Fibroblast of the aortic adventitia (primary cell): ENCODE measurements at regions not wholly inside any gene's neighbourhood (a gene's known extent, or its start where the extent isn't known, plus 50 kb on each side); places are given as distances from the start of the nearest gene placed in this dataset.

Experiments used
- DNase-seq: peaks from one replicate; pipeline ENCODE4 v3.0.0-alpha.2; 2010; ENCODE audit warnings: low read depth
- H3K4me3 ChIP-seq: 2 replicates; pipeline ENCODE4 v1.5.1; 2011; ENCODE audit warnings: low read depth, mild to moderate bottlenecking, control low read depth, low read length, moderate library complexity
- CTCF ChIP-seq: IDR thresholded peaks from 2 replicates; pipeline ENCODE4 v1.5.1; 2011; ENCODE audit warnings: mild to moderate bottlenecking, low read length, control low read depth, inconsistent platforms; ENCODE audit not compliant: insufficient read depth

DNA sequence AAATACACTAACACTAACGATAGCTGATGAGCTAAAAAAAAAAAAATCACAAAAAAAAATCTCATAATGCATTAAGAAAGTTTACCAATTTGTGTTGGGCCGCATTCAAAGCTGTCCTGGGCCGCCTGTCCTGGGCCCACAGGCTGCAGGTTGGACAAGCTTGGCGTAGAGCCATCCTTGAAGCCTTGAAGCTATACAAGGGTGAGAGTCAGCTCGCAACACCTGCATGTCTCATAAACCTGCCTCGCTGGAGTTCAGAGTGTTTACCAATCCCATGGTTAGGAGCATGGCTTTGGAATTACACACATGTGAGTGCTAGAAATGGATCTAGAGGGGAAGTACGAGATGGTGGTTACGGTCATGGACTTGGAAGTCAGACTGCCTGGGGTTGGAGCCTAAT lies 453.7 kb downstream of the INSC start:
- no peak for DNase-seq
- no peak for TF ChIP-seq CTCF

DNA sequence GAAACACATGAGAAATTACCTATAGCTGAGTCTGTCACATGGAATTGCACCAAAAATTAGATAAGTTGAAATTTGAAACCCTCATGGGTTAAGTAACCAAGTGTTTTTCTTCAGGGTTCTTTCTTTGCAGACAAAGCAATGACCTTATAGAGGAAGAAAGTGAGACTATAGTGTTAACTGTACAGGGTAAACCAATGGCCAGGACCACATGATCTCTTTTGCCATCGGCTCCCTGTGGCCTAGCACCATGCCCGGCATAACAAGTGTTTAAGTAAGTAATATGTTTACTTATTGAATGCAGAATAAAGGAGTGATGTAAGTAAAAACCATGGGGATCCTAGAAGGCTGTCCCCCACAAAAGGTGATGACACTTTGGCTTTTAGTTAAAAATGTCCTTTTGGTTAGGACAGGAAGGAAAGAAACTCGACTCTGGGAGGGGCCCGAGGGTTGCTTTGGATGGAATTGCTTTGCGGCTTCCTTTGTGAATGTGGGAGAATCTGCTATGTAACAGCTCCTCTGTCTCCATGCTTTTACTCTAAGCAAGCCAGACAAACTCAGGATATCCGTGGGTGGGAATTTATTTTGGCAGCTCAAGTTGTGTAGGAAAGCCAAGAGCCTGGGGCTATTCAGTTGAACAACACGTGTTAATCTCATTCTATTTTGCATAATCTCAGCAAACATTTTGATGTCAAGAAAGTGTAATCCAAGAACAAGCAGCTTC lies 454.7 kb downstream of the INSC start:
- peak; percentile 2 for DNase-seq
- no peak for TF ChIP-seq CTCF
- no peak overlapping the region for H3K4me3 ChIP-seq

More for the DNA sequence above, 453.7 kb downstream of the INSC start:
- H3K4me3 ChIP-seq, result no peak overlapping the region

DNA sequence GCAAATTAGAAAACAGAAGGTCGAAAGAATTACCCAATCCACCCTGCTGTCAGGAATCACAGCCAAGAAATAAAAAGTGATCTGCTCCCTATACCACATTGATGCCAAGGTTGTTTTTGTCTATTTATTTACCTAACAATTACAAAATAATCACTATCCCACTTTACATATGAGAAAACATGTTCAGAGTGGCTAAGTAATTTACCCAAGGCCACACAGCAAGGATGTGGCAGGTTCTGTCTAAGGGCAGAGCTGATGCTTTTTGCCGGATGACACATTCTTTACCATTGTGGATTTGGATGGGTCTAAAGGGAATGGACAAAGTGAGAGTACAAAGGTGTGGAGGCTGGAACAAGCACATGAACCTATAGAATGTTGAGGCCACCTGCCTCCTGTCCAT lies 460.7 kb downstream of the INSC start:
- no peak overlapping the region for H3K4me3 ChIP-seq
- no peak for DNase-seq

GRCh38 chr11:15576769-15577168 lies 462.0 kb downstream of the INSC start:
- H3K4me3 ChIP-seq, result no peak overlapping the region
- no peak for DNase-seq
- TF ChIP-seq CTCF, result no peak

More for the DNA sequence above, 460.7 kb downstream of the INSC start:
- TF ChIP-seq CTCF, result no peak

DNA sequence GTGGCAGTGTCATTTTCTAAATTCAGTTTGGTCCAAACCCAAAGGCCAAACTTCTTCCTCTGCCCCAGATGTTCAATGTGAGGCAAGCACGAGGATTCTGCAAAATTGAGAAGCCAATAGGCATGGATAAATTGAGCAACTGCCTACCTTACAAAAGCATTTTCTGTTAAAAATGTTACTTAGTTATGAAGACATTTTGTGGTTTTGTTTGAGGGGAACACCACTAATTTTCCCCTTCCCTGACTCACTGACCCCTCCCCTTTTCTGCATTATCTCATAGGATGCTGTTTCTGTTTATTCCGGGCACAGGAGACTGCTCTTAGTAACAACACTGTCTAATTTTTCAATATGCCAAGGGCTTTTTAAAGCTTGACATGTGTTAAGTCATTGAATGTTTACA lies 462.8 kb downstream of the INSC start:
- H3K4me3 ChIP-seq, result no peak overlapping the region
- TF ChIP-seq CTCF, result no peak
- no peak for DNase-seq

GRCh38 chr11:15579287-15580001 lies 464.7 kb downstream of the INSC start:
- H3K4me3 ChIP-seq, result no peak overlapping the region
- no peak for DNase-seq
- no peak for TF ChIP-seq CTCF
